ENCODE measurements at regions not wholly inside any gene's neighbourhood (a gene's known extent, or its start where the extent isn't known, plus 50 kb on each side); places are given as distances from the start of the nearest gene placed in this dataset.

- Histone ChIP-seq H3K4me3 (no peak overlapping the region), H3K27ac (no peak overlapping the region), H3K9me3 (no peaks in the 10 kb centered on the region), H3K36me3 (no peaks in the 10 kb centered on the region), H3K27me3 (replicated peaks; ENCODE audit: insufficient read depth) (no peaks in the 10 kb centered on the region), H3K4me1 (replicated peaks) (no peaks in the 10 kb centered on the region)
- 68% methylated on average over 5 of the region's 5 CpGs for WGBS
- TF ChIP-seq POLR2AphosphoS5 (IDR thresholded peaks at IDR 0.05) (no peak), CTCF (IDR thresholded peaks at IDR 0.05) (no peak), POLR2A (IDR thresholded peaks at IDR 0.05) (no peak)
- no peak for DNase-seq (ENCODE audit: low spot score)
- intact Hi-C loops (cut with DNase I) = no loop called here
Observed at GRCh38 chr1:177448652-177449357, 278.0 kb downstream of the BRINP2 start.

- H3K36me3 ChIP-seq = no peaks in the 10 kb centered on the region
- no peak for DNase-seq (ENCODE audit: low spot score)
- 90% methylated on average over 2 of the region's 2 CpGs for WGBS
- H3K27ac ChIP-seq = no peak overlapping the region
- H3K27me3 ChIP-seq (replicated peaks; ENCODE audit: insufficient read depth) = no peaks in the 10 kb centered on the region
- TF ChIP-seq CTCF (IDR thresholded peaks at IDR 0.05) (no peak), POLR2AphosphoS5 (IDR thresholded peaks at IDR 0.05) (no peak), POLR2A (IDR thresholded peaks at IDR 0.05) (no peak)
- no peak overlapping the region for H3K4me3 ChIP-seq
- no peaks in the 10 kb centered on the region for H3K9me3 ChIP-seq
- intact Hi-C loops (cut with DNase I) = no loop called here
- H3K4me1 ChIP-seq (replicated peaks) = no peaks in the 10 kb centered on the region
Observed at GRCh38 chr1:177448036-177448615, 277.4 kb downstream of the BRINP2 start.

- Histone ChIP-seq H3K27ac (no peak overlapping the region), H3K27me3 (replicated peaks; ENCODE audit: insufficient read depth) (no peaks in the 10 kb centered on the region), H3K36me3 (no peaks in the 10 kb centered on the region), H3K4me1 (replicated peaks) (no peaks in the 10 kb centered on the region), H3K4me3 (no peak overlapping the region), H3K9me3 (no peaks in the 10 kb centered on the region)
- WGBS = 47% methylated on average over 3 of the region's 3 CpGs
- DNase-seq (ENCODE audit: low spot score) = no peak
- intact Hi-C loops (cut with DNase I) = no loop called here
- TF ChIP-seq CTCF (IDR thresholded peaks at IDR 0.05) = no peak
- no peak for TF ChIP-seq POLR2A (IDR thresholded peaks at IDR 0.05)
- no peak for TF ChIP-seq POLR2AphosphoS5 (IDR thresholded peaks at IDR 0.05)
Observed at GRCh38 chr1:177444997-177445746, 274.4 kb downstream of the BRINP2 start.

- Histone ChIP-seq H3K9me3 (no peaks in the 10 kb centered on the region), H3K27ac (no peak overlapping the region), H3K4me1 (replicated peaks) (no peaks in the 10 kb centered on the region), H3K4me3 (no peak overlapping the region), H3K36me3 (no peaks in the 10 kb centered on the region), H3K27me3 (replicated peaks; ENCODE audit: insufficient read depth) (no peaks in the 10 kb centered on the region)
- WGBS = 83% methylated on average over 3 of the region's 3 CpGs
- TF ChIP-seq CTCF (IDR thresholded peaks at IDR 0.05) = no peak
- TF ChIP-seq POLR2A (IDR thresholded peaks at IDR 0.05) = no peak
- no peak for TF ChIP-seq POLR2AphosphoS5 (IDR thresholded peaks at IDR 0.05)
- intact Hi-C loops (cut with DNase I) = no loop called here
- DNase-seq (ENCODE audit: low spot score) = no peak
Observed at GRCh38 chr1:177443003-177443402, 272.2 kb downstream of the BRINP2 start.
